NCI-H2107 (cell line): ENCODE measurements at regions not wholly inside any gene's neighbourhood (a gene's known extent, or its start where the extent isn't known, plus 50 kb on each side); places are given as distances from the start of the nearest gene placed in this dataset.

Source experiments
- DNase-seq: peaks from one replicate; lab custom pipeline; 2025; lab: John Stamatoyannopoulos, UW

DNA sequence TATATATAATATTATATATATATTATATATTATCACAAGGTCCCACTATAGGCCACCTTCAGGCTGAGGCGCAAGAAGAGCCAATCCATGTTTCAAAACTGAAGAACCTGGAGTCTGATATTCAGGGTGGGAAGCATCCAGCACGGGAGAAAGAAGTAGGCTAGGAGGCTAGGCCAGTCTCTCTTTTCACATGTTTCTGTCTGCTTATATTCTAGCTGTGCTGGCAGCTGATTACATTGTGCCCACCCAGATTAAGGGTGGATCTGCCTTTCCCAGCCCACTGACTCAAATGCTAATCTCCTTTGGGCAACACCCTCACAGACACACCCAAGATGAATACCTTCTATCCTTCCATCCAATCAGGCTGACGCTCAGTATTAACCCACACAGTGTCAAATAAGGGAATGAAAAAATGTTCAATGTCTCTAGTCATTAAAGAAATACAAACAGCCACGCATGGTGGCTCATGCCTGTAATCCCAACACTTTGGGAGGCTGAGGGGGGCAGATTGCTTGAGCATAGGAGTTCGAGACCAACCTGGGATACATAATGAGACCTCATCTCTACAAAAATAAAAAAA, 135.4 kb upstream of the PCBD1 start:
- no peak for DNase-seq

- no peak for DNase-seq
Observed at GRCh38 chr10:71024490-71024889, 136.1 kb upstream of the PCBD1 start.

DNA sequence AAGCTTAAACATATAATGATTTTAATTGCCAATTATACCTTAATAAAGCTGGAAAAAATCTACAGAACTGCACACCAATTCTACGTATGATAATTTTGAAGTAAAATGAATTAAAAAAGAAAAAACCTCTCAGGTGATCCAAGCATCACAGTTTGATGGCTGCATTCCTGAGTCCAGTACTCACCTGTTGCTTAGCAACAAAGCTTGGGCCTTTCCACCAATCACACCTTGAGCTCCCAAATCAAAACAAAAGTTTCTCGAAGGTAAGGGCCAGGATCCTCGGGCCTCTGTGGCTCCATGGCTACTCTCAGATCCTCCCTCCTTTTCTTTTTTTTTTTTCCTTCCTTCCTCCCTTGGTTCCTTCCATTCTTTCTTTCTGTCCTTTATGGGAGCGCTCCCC, 137.2 kb upstream of the PCBD1 start:
- no peak for DNase-seq

DNA sequence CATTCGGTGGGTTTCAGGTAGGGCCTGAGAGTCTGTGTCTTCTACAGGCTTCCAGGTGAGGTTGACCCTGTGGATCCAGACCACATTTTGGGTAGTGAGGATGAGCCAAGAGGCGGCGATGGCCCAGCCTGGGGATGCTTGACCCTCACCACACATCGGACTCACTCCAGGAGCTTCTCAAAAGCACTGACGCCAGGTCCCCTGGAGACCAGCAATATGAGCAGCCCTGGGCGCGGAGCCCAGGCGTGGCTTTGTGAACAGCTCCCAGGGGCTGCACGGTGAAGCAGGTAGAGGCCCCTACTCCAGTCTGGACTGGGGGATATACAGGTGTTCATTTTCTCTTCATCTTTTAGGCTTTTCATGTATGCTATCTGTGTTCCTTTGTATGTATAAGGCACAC, 139.7 kb upstream of the PCBD1 start:
- no peak for DNase-seq

GRCh38 chr10:71029411-71029892, 141.1 kb upstream of the PCBD1 start:
- no peak for DNase-seq

DNA sequence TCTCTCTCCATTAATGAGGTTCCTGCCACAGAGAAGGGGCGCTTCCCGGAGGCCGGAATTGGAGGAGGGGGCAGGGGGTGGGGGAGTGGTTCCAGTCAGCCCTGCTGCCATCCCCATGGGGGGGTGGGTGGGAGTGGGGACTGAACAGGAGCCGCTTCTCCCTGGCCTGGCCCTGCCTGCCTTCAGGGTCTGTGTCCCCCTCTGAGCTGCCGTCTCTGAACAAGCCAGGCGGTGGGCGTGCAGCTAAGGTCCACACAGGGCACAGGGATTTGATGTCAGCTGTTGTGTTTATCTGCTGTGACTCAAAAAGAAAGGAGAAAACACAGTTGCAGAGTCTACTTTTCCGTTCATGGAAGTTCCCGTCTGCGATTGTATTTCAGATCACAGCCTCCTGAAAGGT, 141.5 kb upstream of the PCBD1 start:
- DNase-seq: no peak

GRCh38 chr10:71031026-71031425, 142.7 kb upstream of the PCBD1 start:
- no peak for DNase-seq

DNA sequence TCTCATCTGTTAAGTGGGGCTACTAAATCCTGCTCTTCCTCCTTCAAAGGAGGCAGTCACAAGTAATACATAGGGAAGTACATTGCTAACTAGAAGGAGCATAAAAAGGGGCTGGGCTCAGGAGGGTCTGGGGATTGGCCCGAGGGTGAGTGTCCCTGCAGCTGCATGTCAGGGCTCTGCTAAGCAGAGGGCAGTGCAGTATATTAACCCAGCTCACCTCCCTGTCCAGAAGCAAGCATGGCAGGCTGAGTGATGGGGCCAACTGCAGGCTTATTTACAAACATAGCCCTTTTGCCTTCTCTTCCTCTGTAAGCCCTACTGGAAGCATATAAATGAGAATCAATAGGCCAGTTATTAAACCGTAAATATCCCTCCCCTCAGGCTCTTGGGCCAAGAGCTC, 143.2 kb upstream of the PCBD1 start:
- DNase-seq: no peak

DNA sequence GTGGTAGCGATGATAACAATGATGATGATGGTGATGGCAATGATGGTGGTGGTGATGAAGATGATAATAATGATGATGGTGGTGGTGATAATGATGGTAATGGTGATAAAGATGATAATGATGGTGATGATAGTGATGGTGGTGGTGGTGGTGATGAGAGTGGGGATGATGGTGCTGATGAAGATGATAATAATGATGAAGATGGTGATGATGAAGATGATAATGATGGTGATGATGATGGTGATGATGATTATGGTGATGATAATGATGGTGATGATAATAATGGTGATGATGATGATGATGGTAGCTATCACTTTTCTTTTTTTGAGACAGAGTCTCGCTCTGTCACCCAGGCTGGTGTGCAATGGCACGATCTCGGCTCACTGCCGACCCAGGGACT, 144.5 kb upstream of the PCBD1 start:
- no peak for DNase-seq

- no peak for DNase-seq
Observed at GRCh38 chr10:71033396-71033980, 145.1 kb upstream of the PCBD1 start.

GRCh38 chr10:71035511-71036296, 147.3 kb upstream of the PCBD1 start:
- peak; percentile 30 for DNase-seq

GRCh38 chr10:71036297-71036966, 148.1 kb upstream of the PCBD1 start:
- no peak for DNase-seq

DNA sequence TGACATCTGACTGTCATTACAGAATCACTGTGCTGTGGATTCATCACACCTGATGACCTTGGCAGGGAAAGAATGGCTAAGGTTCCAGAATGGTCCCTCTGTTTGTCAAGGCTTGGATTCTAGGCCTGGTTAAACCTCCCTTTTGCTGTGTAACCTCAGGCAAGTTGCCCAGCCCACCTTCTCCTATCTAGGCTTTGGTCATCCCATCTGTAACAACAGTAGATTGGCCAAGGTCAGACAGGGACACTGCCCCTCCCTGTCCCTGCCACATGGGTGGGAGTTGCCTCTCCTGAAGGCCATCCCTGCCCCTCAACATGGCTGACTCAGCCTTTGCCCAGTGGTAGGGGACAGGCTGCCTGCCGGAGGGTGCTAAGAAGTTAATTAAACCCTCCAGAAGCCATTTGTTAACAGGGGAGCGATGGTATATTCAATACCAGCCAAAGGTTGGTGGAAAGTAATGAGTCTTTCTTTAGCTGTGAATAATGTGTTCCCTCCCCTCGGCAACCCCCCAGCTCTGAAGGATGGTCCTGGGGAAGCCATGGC, 149.8 kb upstream of the PCBD1 start:
- DNase-seq: no peak

DNA sequence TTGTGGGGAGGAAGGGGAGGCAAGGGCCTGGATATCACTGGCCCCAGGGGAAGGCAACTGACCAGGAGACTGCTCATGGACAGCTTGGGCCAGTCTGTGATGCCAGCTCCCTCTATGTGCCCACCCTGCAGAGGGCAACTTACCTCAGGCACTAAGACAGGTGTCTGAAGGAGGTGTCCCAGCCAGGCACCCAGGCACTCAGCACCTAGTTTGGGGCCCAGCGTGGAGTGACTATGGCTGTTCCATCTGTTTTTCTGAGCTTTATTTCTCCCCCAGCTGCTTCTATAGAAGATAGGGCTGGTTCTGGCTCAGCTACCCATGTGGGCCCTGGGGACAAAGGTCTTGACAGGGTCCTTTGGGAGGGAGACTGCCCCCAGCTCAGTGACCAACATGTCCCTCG, 150.6 kb upstream of the PCBD1 start:
- DNase-seq: no peak

- peak; percentile 57 for DNase-seq
Observed at GRCh38 chr10:71039551-71039950, 151.2 kb upstream of the PCBD1 start.

DNA sequence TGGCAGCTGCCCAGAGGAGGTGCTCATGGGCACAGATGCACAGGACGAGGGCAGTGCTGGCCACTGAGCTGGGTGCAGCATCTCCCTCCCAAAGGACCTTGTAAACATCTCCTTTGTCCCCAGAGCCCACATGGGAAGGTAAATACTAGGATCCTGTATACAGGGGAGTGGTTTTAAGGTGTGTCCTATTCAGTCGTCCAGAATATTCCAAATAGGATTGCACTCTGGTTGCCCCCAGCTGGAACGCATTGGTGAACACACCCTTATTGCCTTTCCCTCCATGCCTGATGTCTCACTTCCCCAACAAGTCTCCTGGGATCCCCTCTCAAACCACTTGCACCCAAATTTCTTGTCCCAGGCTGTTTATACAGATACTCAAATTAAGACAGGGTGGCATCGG, 152.0 kb upstream of the PCBD1 start:
- DNase-seq: no peak

- DNase-seq: no peak
Observed at GRCh38 chr10:71040846-71041605, 152.7 kb upstream of the PCBD1 start.

GRCh38 chr10:71042216-71042615, 153.9 kb upstream of the PCBD1 start:
- no peak for DNase-seq

GRCh38 chr10:71042699-71043098, 154.3 kb upstream of the PCBD1 start:
- no peak for DNase-seq

GRCh38 chr10:71043858-71044257, 155.5 kb upstream of the PCBD1 start:
- DNase-seq: no peak

GRCh38 chr10:71044720-71045119, 156.4 kb upstream of the PCBD1 start:
- no peak for DNase-seq
